Testis (tissue), 2 donors: ENCODE measurements at regions not wholly inside any gene's neighbourhood (a gene's known extent, or its start where the extent isn't known, plus 50 kb on each side); places are given as distances from the start of the nearest gene placed in this dataset.

ENCODE experiments used
- DNase-seq: peaks from one replicate; pipeline ENCODE4 v3.0.0-alpha.2; 2019
- H3K27ac ChIP-seq, 2 donors: fragments of 200-600 bp; sonication (generic); one replicate each; pipeline ENCODE4 v1.5.1; 2019
- H3K27me3 ChIP-seq: fragments of 200-600 bp; sonication (generic); one replicate; pipeline ENCODE4 v1.5.1; 2019
- H3K36me3 ChIP-seq: fragments of 200-600 bp; sonication (generic); one replicate; pipeline ENCODE4 v1.5.1; 2017; ENCODE audit warnings: low read depth; ENCODE audit errors: missing control alignments
- H3K4me1 ChIP-seq: fragments of 200-600 bp; sonication (generic); one replicate; pipeline ENCODE4 v1.5.1; 2019
- H3K4me3 ChIP-seq, 2 donors: fragments of 200-600 bp; sonication (generic); one replicate each; pipeline ENCODE4 v1.5.1; 2017 to 2019
- H3K9me3 ChIP-seq: fragments of 200-600 bp; sonication (generic); one replicate; pipeline ENCODE4 v1.5.1; 2017
- CTCF ChIP-seq, 3 experiments: fragments of 450-650 bp in 2 of 3; fragments of 200-600 bp in 1 of 3; sonication (generic) in 1 of 3; IDR thresholded peaks; one replicate each; pipeline ENCODE4 v1.5.1; 2016 to 2019; ENCODE audit warnings: antibody characterized with exemption in 3 of 3, mild to moderate bottlenecking in 2 of 3, moderate library complexity in 1 of 3
- POLR2A ChIP-seq: fragments of 450-650 bp; IDR thresholded peaks from one replicate; pipeline ENCODE4 v1.6.1; 2017; ENCODE audit warnings: antibody characterized with exemption, mild to moderate bottlenecking, moderate library complexity
- WGBS, 2 donors: methylation state at CpG; one replicate each; pipeline ENCODE4 v1.1.5; 2018; 5-methylcytosine and 5-hydroxymethylcytosine counted together
- intact Hi-C: fragments of 100-400 bp; cut with DNase I; formaldehyde crosslinking; loops from one replicate; pipeline ENCODE4 v1.15.1; 2023; ENCODE audit warnings: low total_unique reads

- intact Hi-C loops = no loop called here
- Histone ChIP-seq H3K27ac (no peak overlapping the region), H3K9me3 (no peaks in the 10 kb centered on the region), H3K4me1 (no peaks in the 10 kb centered on the region), H3K4me3 (no peak overlapping the region), H3K36me3 (no peaks in the 10 kb centered on the region), H3K27me3 (no peaks in the 10 kb centered on the region)
- TF ChIP-seq CTCF (IDR thresholded peaks at IDR 0.05) = no peak
- TF ChIP-seq POLR2A = no peak
- WGBS, 2 donors = 82 to 86% methylated on average over 1 of the region's 1 CpG
- DNase-seq = no peak
Measured at GRCh38 chr13:83702021-83702420, 180.3 kb downstream of the SLITRK1 start.

- no peak overlapping the region for H3K4me3 ChIP-seq
- H3K4me1 ChIP-seq = no peaks in the 10 kb centered on the region
- no peaks in the 10 kb centered on the region for H3K9me3 ChIP-seq
- intact Hi-C loops = no loop called here
- 68 to 71% methylated on average over 2 of the region's 2 CpGs for WGBS, 2 donors
- TF ChIP-seq POLR2A = no peak
- no peak for TF ChIP-seq CTCF (IDR thresholded peaks at IDR 0.05)
- H3K36me3 ChIP-seq = no peaks in the 10 kb centered on the region
- DNase-seq = no peak
- no peak overlapping the region for H3K27ac ChIP-seq
- H3K27me3 ChIP-seq = no peaks in the 10 kb centered on the region
Measured at GRCh38 chr13:83692800-83693199, 189.5 kb downstream of the SLITRK1 start.

GRCh38 chr13:83691966-83692365, 190.3 kb downstream of the SLITRK1 start:
- H3K9me3 ChIP-seq = no peaks in the 10 kb centered on the region
- no peak overlapping the region for H3K4me3 ChIP-seq
- no peak for DNase-seq
- no peaks in the 10 kb centered on the region for H3K27me3 ChIP-seq
- H3K4me1 ChIP-seq = no peaks in the 10 kb centered on the region
- TF ChIP-seq CTCF (IDR thresholded peaks at IDR 0.05) = no peak
- TF ChIP-seq POLR2A = no peak
- H3K27ac ChIP-seq = no peak overlapping the region
- no peaks in the 10 kb centered on the region for H3K36me3 ChIP-seq
- 84 to 85% methylated on average over 1 of the region's 1 CpG for WGBS, 2 donors
- intact Hi-C loops = no loop called here

- TF ChIP-seq CTCF (IDR thresholded peaks at IDR 0.05) (no peak), POLR2A (no peak)
- no peaks in the 10 kb centered on the region for H3K4me1 ChIP-seq
- H3K4me3 ChIP-seq = no peak overlapping the region
- no peak for DNase-seq
- H3K9me3 ChIP-seq = no peaks in the 10 kb centered on the region
- 78 to 80% methylated on average over 1 of the region's 1 CpG for WGBS, 2 donors
- no peaks in the 10 kb centered on the region for H3K36me3 ChIP-seq
- no peaks in the 10 kb centered on the region for H3K27me3 ChIP-seq
- intact Hi-C loops = no loop called here
- no peak overlapping the region for H3K27ac ChIP-seq
Measured at GRCh38 chr13:83681547-83681946, 200.7 kb downstream of the SLITRK1 start.

GRCh38 chr13:83677985-83678384, 204.3 kb downstream of the SLITRK1 start:
- no peaks in the 10 kb centered on the region for H3K4me1 ChIP-seq
- no peaks in the 10 kb centered on the region for H3K9me3 ChIP-seq
- no peak overlapping the region for H3K4me3 ChIP-seq
- TF ChIP-seq POLR2A = no peak
- no peak for TF ChIP-seq CTCF (IDR thresholded peaks at IDR 0.05)
- H3K27ac ChIP-seq = no peak overlapping the region
- no peaks in the 10 kb centered on the region for H3K36me3 ChIP-seq
- no peak for DNase-seq
- no peaks in the 10 kb centered on the region for H3K27me3 ChIP-seq
- intact Hi-C loops = no loop called here
